HCT116 (cell line): ENCODE measurements at regions not wholly inside any gene's neighbourhood (a gene's known extent, or its start where the extent isn't known, plus 50 kb on each side); places are given as distances from the start of the nearest gene placed in this dataset.

ENCODE experiments used
- ATAC-seq: fragments of 200-7000 bp; cut with Tn5 transposase; 2 replicates; pipeline ENCODE4 v1.9.1; 2020; ENCODE audit warnings: mild to moderate bottlenecking, moderate library complexity
- BruUV-seq: library from RNA; stranded (reverse); fragments of 400-500 nt; replicated peaks from 2 replicates; lab custom pipeline; 2021; lab: Mats Ljungman, UMichigan
- CTCF ChIA-PET: fragments of 300-600 bp; sonication (Branson Sonifier 250); formaldehyde crosslinking; loops from one replicate; lab custom pipeline; 2021; ENCODE audit warnings: antibody characterized with exemption; lab: Charles Lee
- POLR2A ChIA-PET: fragments of 300-600, 350-600 bp; sonication (Branson Sonifier 250); formaldehyde crosslinking; loops from one replicate; lab custom pipeline; 2021; ENCODE audit warnings: antibody characterized with exemption; lab: Charles Lee
- RAD21 ChIA-PET, 2 experiments: fragments of 300-600 bp; sonication (Branson Sonifier 250); formaldehyde crosslinking; loops; one replicate each; lab custom pipeline; 2023; ENCODE audit warnings: low total read pairs in 2 of 2; ENCODE audit not compliant: uncharacterized antibody in 2 of 2, unreplicated experiment in 2 of 2, low non-redundant PET in 1 of 2; lab: Charles Lee
- DNase-seq: peaks from one replicate; pipeline ENCODE4 v3.0.0-alpha.2; 2010; ENCODE audit warnings: low read depth, low spot score
- H2AFZ ChIP-seq: fragments of 200-600 bp; shearing (Covaris generic), sonication (generic); 2 replicates; pipeline ENCODE4 v1.6.1; 2017; ENCODE audit warnings: low read depth, mixed run types, mixed read lengths, antibody characterized with exemption, low read length; ENCODE audit not compliant: poor library complexity, severe bottlenecking
- H3K27ac ChIP-seq: 2 replicates; pipeline ENCODE4 v1.5.1; 2012; ENCODE audit warnings: low read depth, low read length
- H3K27me3 ChIP-seq: fragments of 200-600 bp; sonication (generic); 2 replicates; pipeline ENCODE4 v1.6.1; 2016; ENCODE audit warnings: mixed run types, low read length, mixed read lengths; ENCODE audit not compliant: insufficient read depth
- H3K36me3 ChIP-seq, 2 experiments: fragments of 200-500 bp in 1 of 2; fragments of 200-600 bp in 1 of 2; sonication (Bioruptor generic) in 1 of 2; sonication (generic) in 1 of 2; 2 replicates each; pipeline versions ENCODE4 v1.5.1 to v1.6.1; 2014 to 2016; ENCODE audit warnings: low read length in 2 of 2, inconsistent platforms in 1 of 2, mixed read lengths in 1 of 2, mixed run types in 1 of 2; ENCODE audit not compliant: insufficient read depth in 2 of 2, control insufficient read depth in 1 of 2
- H3K4me1 ChIP-seq, 2 experiments: fragments of 200-600 bp in 1 of 2; sonication (generic) in 1 of 2; 2 replicates each; pipeline versions ENCODE4 v1.5.1 to v1.6.1; 2012 to 2017; ENCODE audit warnings: low read length in 2 of 2, inconsistent platforms in 1 of 2, mild to moderate bottlenecking in 1 of 2, mixed read lengths in 1 of 2, mixed run types in 1 of 2, moderate library complexity in 1 of 2; ENCODE audit not compliant: insufficient read depth in 2 of 2, control insufficient read depth in 1 of 2
- H3K4me2 ChIP-seq: fragments of 200-600 bp; sonication (generic); 2 replicates; pipeline ENCODE4 v1.6.1; 2017; ENCODE audit warnings: mixed run types, low read length, mixed read lengths
- H3K4me3 ChIP-seq, 2 experiments: fragments of 200-600 bp in 1 of 2; sonication (generic) in 1 of 2; replicated peaks in 1 of 2; 2 replicates each; pipeline ENCODE4 v1.5.1; 2011 to 2016; ENCODE audit warnings: low read length in 2 of 2, control low read depth in 1 of 2, low read depth in 1 of 2, mild to moderate bottlenecking in 1 of 2, mixed read lengths in 1 of 2, mixed run types in 1 of 2
- H3K79me2 ChIP-seq: fragments of 200-600 bp; sonication (generic); 2 replicates; pipeline ENCODE4 v1.6.1; 2017; ENCODE audit warnings: mild to moderate bottlenecking, mixed run types, low read length, moderate library complexity, mixed read lengths; ENCODE audit not compliant: insufficient read depth
- H3K9ac ChIP-seq: fragments of 200-600 bp; sonication (generic); 2 replicates; pipeline ENCODE4 v1.6.1; 2016; ENCODE audit warnings: low read length, mixed read lengths
- H3K9me2 ChIP-seq: fragments of 200-600 bp; sonication (generic), shearing (Covaris generic); 2 replicates; pipeline ENCODE4 v1.6.1; 2017; ENCODE audit warnings: mixed run types, mild to moderate bottlenecking, moderate library complexity; ENCODE audit not compliant: insufficient read depth
- H3K9me3 ChIP-seq, 2 experiments: fragments of 200-500 bp in 1 of 2; fragments of 200-600 bp in 1 of 2; sonication (Bioruptor generic) in 1 of 2; sonication (generic) in 1 of 2; 2 replicates each; pipeline ENCODE4 v1.6.1; 2014 to 2017; ENCODE audit warnings: low read length in 2 of 2, mixed read lengths in 2 of 2, inconsistent platforms in 1 of 2, low read depth in 1 of 2, mild to moderate bottlenecking in 1 of 2, mixed run types in 1 of 2, moderate library complexity in 1 of 2; ENCODE audit not compliant: control insufficient read depth in 1 of 2, insufficient read depth in 1 of 2
- H4K20me1 ChIP-seq: fragments of 200-600 bp; sonication (generic), shearing (Covaris generic); 2 replicates; pipeline ENCODE4 v1.6.1; 2017; ENCODE audit warnings: mixed run types, mild to moderate bottlenecking, moderate library complexity; ENCODE audit not compliant: insufficient read depth
- CBX3 ChIP-seq: IDR thresholded peaks from 2 replicates; pipeline ENCODE4 v1.6.1; 2012; ENCODE audit warnings: low read depth
- CEBPB ChIP-seq: IDR thresholded peaks from 2 replicates; pipeline ENCODE4 v1.6.1; 2012; ENCODE audit warnings: low read depth
- ELF1 ChIP-seq: IDR thresholded peaks from 2 replicates; pipeline ENCODE4 v1.6.1; 2012; ENCODE audit warnings: low read depth, borderline replicate concordance
- FOSL1 ChIP-seq: IDR thresholded peaks from 2 replicates; pipeline ENCODE4 v1.6.1; 2012; ENCODE audit warnings: low read depth
- POLR2A ChIP-seq: IDR thresholded peaks from 2 replicates; pipeline ENCODE4 v1.7.0; 2011; ENCODE audit warnings: borderline replicate concordance; ENCODE audit not compliant: insufficient read depth, insufficient read length; ENCODE audit errors: extremely low read depth
- RAD21 ChIP-seq: IDR thresholded peaks from 2 replicates; pipeline ENCODE4 v1.6.1; 2012; ENCODE audit warnings: low read depth, mild to moderate bottlenecking
- REST ChIP-seq: IDR thresholded peaks from 2 replicates; pipeline ENCODE4 v1.6.1; 2012; ENCODE audit warnings: low read depth
- SRF ChIP-seq: IDR thresholded peaks from 2 replicates; pipeline ENCODE4 v1.6.1; 2012; ENCODE audit warnings: low read depth
- YY1 ChIP-seq: IDR thresholded peaks from 2 replicates; pipeline ENCODE4 v1.6.1; 2011; ENCODE audit warnings: low read length, low read depth, moderate library complexity, mild to moderate bottlenecking; ENCODE audit not compliant: insufficient replicate concordance; ENCODE audit errors: extremely low read depth
- intact Hi-C: fragments of 100-400 bp; cut with micrococcal nuclease; formaldehyde crosslinking; loops from 2 replicates; pipeline ENCODE4 v1.10.0; 2022
- TF ChIP-seq, protein P1 (sequence below): IDR thresholded peaks from 2 replicates; pipeline ENCODE4 v1.6.1; 2011; ENCODE audit warnings: mild to moderate bottlenecking, low read length, moderate library complexity; ENCODE audit not compliant: insufficient replicate concordance; ENCODE audit errors: extremely low read depth
- TF ChIP-seq, protein P2 (sequence below): IDR thresholded peaks from 2 replicates; pipeline ENCODE4 v1.6.1; 2012
- TF ChIP-seq, protein P3 (sequence below), 3 experiments: fragments of 200-600 bp in 1 of 3; sonication (generic) in 1 of 3; IDR thresholded peaks in 2 of 3; conservative IDR thresholded peaks in 1 of 3; 2 replicates each; pipeline ENCODE4 v1.5.1; 2012 to 2017; ENCODE audit warnings: low read depth in 2 of 3, low read length in 2 of 3, antibody characterized with exemption in 1 of 3, borderline replicate concordance in 1 of 3, control low read depth in 1 of 3, mild to moderate bottlenecking in 1 of 3, mixed read lengths in 1 of 3, mixed run types in 1 of 3, moderate library complexity in 1 of 3; ENCODE audit not compliant: insufficient read depth in 1 of 3

- Histone ChIP-seq H2AFZ (no peak overlapping the region), H3K4me3 (no peak overlapping the region), H3K9me3 (no peaks in the 10 kb centered on the region), H3K79me2 (no peaks in the 10 kb centered on the region), H3K36me3 (no peaks in the 10 kb centered on the region)
- RAD21 ChIA-PET: interaction anchor here in 1 of 2 experiments (0.6 kb wide), 1 partner anchor 332 kb away, joined by 4 read pairs; no protein-coding TSS in a partner anchor
- no TSS peak for BruUV-seq
- CTCF ChIA-PET: interaction anchor here (1.0 to 2.3 kb wide), 3 partner anchors 10 to 325 kb away, joined by 3 to 13 read pairs (median 5); no protein-coding TSS in a partner anchor
- no peak for DNase-seq
- TF ChIP-seq ELF1: no peak
- TF ChIP-seq, protein P1, sequence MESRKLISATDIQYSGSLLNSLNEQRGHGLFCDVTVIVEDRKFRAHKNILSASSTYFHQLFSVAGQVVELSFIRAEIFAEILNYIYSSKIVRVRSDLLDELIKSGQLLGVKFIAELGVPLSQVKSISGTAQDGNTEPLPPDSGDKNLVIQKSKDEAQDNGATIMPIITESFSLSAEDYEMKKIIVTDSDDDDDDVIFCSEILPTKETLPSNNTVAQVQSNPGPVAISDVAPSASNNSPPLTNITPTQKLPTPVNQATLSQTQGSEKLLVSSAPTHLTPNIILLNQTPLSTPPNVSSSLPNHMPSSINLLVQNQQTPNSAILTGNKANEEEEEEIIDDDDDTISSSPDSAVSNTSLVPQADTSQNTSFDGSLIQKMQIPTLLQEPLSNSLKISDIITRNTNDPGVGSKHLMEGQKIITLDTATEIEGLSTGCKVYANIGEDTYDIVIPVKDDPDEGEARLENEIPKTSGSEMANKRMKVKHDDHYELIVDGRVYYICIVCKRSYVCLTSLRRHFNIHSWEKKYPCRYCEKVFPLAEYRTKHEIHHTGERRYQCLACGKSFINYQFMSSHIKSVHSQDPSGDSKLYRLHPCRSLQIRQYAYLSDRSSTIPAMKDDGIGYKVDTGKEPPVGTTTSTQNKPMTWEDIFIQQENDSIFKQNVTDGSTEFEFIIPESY: no peak
- no peak for TF ChIP-seq FOSL1
- TF ChIP-seq POLR2A: no peak
- TF ChIP-seq, all 23 proteins: peak for 0
- no peaks in the 10 kb centered on the region for H3K9me2 ChIP-seq
- H3K4me2 ChIP-seq: no peak overlapping the region
- H3K9ac ChIP-seq: no peak overlapping the region
- no peaks in the 10 kb centered on the region for H4K20me1 ChIP-seq
- ATAC-seq: no peak
- no peaks in the 10 kb centered on the region for H3K27me3 ChIP-seq
- no peak overlapping the region for H3K27ac ChIP-seq
- POLR2A ChIA-PET: interaction anchor here (1.0 kb wide), 1 partner anchor 12 kb away, joined by 3 read pairs; no protein-coding TSS in a partner anchor
- intact Hi-C loops: no loop called here
- H3K4me1 ChIP-seq: peaks cover 14 to 44% of the 10 kb centered on the region in 2 experiments
These were observed 53.1 kb upstream of the ELF5 start for GRCh38 chr11:34566736-34567135.

DNA sequence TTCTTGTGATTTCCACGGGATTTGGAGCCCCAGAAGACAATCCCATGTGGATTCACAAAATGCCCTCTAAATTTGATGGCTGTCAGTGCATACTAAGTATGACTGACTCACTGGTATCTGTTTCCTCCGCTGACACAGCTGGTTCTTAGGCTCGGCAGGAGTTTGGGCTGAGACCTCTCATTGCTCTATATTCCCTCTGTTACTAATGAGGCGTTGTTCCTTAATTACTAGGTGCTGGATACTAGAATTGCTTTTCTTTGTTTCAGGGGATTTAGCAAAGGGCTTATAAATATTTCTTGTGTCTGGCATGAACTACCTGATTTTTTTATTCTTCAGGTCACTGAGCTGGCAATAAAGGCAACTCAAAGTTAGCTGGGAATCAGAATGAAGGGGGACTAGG lies 53.2 kb upstream of the EHF start:
- DNase-seq: no peak
- POLR2A ChIA-PET: no interaction called here
- no peak for ATAC-seq
- no TSS peak for BruUV-seq
- no peaks in the 10 kb centered on the region for H3K79me2 ChIP-seq
- no peak overlapping the region for H3K27ac ChIP-seq
- RAD21 ChIA-PET: no interaction called here
- H3K4me1 ChIP-seq: peaks cover 14 to 44% of the 10 kb centered on the region in 2 experiments
- no peaks in the 10 kb centered on the region for H3K9me3 ChIP-seq
- CTCF ChIA-PET: interaction anchor here (1.1 to 1.9 kb wide), 2 partner anchors 55 to 331 kb away, joined by 4 to 5 read pairs; no protein-coding TSS in a partner anchor
- no peaks in the 10 kb centered on the region for H3K27me3 ChIP-seq
- H2AFZ ChIP-seq: no peak overlapping the region
- H3K4me2 ChIP-seq: no peak overlapping the region
- no peak overlapping the region for H3K9ac ChIP-seq
- H3K36me3 ChIP-seq: no peaks in the 10 kb centered on the region
- no peaks in the 10 kb centered on the region for H4K20me1 ChIP-seq
- H3K4me3 ChIP-seq: no peak overlapping the region
- intact Hi-C loops: no loop called here
- no peaks in the 10 kb centered on the region for H3K9me2 ChIP-seq
- TF ChIP-seq YY1 (no peak), CEBPB (no peak), RAD21 (no peak), CBX3 (no peak), REST (no peak), SRF (no peak)
- TF ChIP-seq, protein P2, sequence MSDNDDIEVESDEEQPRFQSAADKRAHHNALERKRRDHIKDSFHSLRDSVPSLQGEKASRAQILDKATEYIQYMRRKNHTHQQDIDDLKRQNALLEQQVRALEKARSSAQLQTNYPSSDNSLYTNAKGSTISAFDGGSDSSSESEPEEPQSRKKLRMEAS: no peak
- TF ChIP-seq, protein P3, sequence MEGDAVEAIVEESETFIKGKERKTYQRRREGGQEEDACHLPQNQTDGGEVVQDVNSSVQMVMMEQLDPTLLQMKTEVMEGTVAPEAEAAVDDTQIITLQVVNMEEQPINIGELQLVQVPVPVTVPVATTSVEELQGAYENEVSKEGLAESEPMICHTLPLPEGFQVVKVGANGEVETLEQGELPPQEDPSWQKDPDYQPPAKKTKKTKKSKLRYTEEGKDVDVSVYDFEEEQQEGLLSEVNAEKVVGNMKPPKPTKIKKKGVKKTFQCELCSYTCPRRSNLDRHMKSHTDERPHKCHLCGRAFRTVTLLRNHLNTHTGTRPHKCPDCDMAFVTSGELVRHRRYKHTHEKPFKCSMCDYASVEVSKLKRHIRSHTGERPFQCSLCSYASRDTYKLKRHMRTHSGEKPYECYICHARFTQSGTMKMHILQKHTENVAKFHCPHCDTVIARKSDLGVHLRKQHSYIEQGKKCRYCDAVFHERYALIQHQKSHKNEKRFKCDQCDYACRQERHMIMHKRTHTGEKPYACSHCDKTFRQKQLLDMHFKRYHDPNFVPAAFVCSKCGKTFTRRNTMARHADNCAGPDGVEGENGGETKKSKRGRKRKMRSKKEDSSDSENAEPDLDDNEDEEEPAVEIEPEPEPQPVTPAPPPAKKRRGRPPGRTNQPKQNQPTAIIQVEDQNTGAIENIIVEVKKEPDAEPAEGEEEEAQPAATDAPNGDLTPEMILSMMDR (IDR thresholded peaks at IDR 0.05 in 2 of 3, conservative IDR thresholded peaks at IDR 0.05 in 1 of 3; ENCODE audit: borderline replicate concordance in 1 of 3, insufficient read depth in 1 of 3, low read depth in 2 of 3, low read length in 2 of 3): no peak
